Muscle of back (tissue), 3 donors: ENCODE measurements at regions not wholly inside any gene's neighbourhood (a gene's known extent, or its start where the extent isn't known, plus 50 kb on each side); places are given as distances from the start of the nearest gene placed in this dataset.

ENCODE experiments used
- DNase-seq, 3 donors: peaks; one replicate each; pipeline versions ENCODE4 v3.0.0 to v3.0.0-alpha.2; 2013

GRCh38 chr11:116445108-116446047 is 327.4 kb downstream of the BUD13 start:
- DNase-seq, result no peak

GRCh38 chr11:116442238-116442752 is 330.5 kb downstream of the BUD13 start:
- no peak for DNase-seq

GRCh38 chr11:116439361-116439677 is 333.5 kb downstream of the BUD13 start:
- DNase-seq, result no peak

GRCh38 chr11:116438651-116439360 is 334.0 kb downstream of the BUD13 start:
- DNase-seq, result no peak

- no peak for DNase-seq
These were observed 337.8 kb downstream of the BUD13 start for GRCh38 chr11:116434986-116435385.

GRCh38 chr11:116432301-116432700 is 340.5 kb downstream of the BUD13 start:
- no peak for DNase-seq

GRCh38 chr11:116431842-116432241 is 340.9 kb downstream of the BUD13 start:
- no peak for DNase-seq

- DNase-seq, result no peak
These were observed 344.2 kb downstream of the BUD13 start for GRCh38 chr11:116428638-116428975.

GRCh38 chr11:116427903-116428637 is 344.7 kb downstream of the BUD13 start:
- peak in 2 of 3 donors; percentile 20 to 35 for DNase-seq

- DNase-seq, result no peak
These were observed 345.4 kb downstream of the BUD13 start for GRCh38 chr11:116427337-116427902.

- DNase-seq, result no peak
These were observed 346.0 kb downstream of the BUD13 start for GRCh38 chr11:116426761-116427160.

- no peak for DNase-seq
These were observed 348.0 kb downstream of the BUD13 start for GRCh38 chr11:116424615-116425261.

GRCh38 chr11:116422956-116423600 is 349.7 kb downstream of the BUD13 start:
- DNase-seq, result no peak

GRCh38 chr11:116422556-116422955 is 350.2 kb downstream of the BUD13 start:
- DNase-seq, result no peak

- no peak for DNase-seq
These were observed 351.1 kb downstream of the BUD13 start for GRCh38 chr11:116421529-116422185.

- no peak for DNase-seq
These were observed 351.8 kb downstream of the BUD13 start for GRCh38 chr11:116420770-116421528.

GRCh38 chr11:116420030-116420429 is 352.8 kb downstream of the BUD13 start:
- DNase-seq, result no peak

- DNase-seq, result no peak
These were observed 354.3 kb downstream of the BUD13 start for GRCh38 chr11:116418388-116419041.

- no peak for DNase-seq
These were observed 355.9 kb downstream of the BUD13 start for GRCh38 chr11:116416852-116417251.
